ENCODE measurements at regions not wholly inside any gene's neighbourhood (a gene's known extent, or its start where the extent isn't known, plus 50 kb on each side); places are given as distances from the start of the nearest gene placed in this dataset.

DNA sequence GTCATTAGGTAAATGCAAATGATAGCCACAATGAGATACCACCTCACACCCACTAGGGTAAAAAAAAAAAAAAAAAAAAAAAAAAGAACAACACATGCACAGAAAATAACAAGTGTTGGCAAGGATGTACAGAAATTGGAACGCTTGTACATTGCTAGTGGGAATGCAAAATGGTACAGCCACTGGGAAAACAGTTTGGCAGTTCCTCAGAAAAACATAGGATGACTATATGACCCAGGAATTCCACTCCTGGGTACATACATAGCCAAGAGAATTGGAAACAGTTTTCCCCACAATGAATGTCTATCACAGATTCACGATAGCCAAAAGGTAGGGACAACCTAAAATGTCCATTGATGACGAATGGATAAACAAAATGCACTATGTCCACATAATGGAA is 161.3 kb upstream of the MAMLD1 start:
- Histone ChIP-seq H3K36me3 (ENCODE audit: control insufficient read depth, insufficient read depth, low read length) (no peaks in the 10 kb centered on the region), H3K27me3 (ENCODE audit: control insufficient read depth, insufficient read depth, low read length) (no peaks in the 10 kb centered on the region), H3K4me3 (ENCODE audit: low read depth, low read length) (no peak overlapping the region)
- no peak for DNase-seq (ENCODE audit: low read depth)
- TF ChIP-seq, protein P1, sequence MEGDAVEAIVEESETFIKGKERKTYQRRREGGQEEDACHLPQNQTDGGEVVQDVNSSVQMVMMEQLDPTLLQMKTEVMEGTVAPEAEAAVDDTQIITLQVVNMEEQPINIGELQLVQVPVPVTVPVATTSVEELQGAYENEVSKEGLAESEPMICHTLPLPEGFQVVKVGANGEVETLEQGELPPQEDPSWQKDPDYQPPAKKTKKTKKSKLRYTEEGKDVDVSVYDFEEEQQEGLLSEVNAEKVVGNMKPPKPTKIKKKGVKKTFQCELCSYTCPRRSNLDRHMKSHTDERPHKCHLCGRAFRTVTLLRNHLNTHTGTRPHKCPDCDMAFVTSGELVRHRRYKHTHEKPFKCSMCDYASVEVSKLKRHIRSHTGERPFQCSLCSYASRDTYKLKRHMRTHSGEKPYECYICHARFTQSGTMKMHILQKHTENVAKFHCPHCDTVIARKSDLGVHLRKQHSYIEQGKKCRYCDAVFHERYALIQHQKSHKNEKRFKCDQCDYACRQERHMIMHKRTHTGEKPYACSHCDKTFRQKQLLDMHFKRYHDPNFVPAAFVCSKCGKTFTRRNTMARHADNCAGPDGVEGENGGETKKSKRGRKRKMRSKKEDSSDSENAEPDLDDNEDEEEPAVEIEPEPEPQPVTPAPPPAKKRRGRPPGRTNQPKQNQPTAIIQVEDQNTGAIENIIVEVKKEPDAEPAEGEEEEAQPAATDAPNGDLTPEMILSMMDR (IDR thresholded peaks at IDR 0.05; ENCODE audit: insufficient read depth, low read length, poor library complexity, severe bottlenecking): no peak

DNA sequence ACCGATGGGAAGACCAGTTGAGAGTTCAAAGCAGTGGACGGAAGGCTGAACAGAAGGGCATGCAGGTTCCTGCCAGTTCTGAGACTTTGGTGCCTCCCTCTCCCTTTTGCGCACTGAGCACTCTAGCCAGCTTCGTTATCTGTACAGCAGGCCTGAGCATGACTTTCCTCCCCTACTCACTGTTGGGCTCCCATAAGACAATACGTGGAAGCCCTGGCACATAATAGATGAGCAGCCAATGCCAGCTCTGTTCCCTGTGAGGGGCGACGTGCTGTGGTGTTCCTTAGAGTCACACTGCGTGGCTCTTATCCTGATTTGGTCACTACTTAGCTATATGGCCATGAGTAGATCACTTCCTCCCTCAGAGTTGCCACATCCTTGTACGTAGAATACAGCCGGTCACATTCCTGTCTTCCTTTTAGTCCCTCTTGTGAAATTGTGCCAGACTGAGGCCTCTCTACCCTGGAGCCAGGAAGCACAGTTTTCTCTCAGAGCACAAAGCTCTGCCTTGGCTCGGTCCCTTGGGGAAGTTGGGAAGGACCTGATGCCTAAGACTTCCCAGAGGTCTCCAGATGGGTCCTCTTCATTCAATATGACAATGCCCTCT is 160.4 kb upstream of the MAMLD1 start:
- no peak for DNase-seq (ENCODE audit: low read depth)
- H3K4me3 ChIP-seq (ENCODE audit: low read depth, low read length): no peak overlapping the region
- no peaks in the 10 kb centered on the region for H3K36me3 ChIP-seq (ENCODE audit: control insufficient read depth, insufficient read depth, low read length)
- TF ChIP-seq, protein P1 (IDR thresholded peaks at IDR 0.05; ENCODE audit: insufficient read depth, low read length, poor library complexity, severe bottlenecking): no peak
- no peaks in the 10 kb centered on the region for H3K27me3 ChIP-seq (ENCODE audit: control insufficient read depth, insufficient read depth, low read length)

DNA sequence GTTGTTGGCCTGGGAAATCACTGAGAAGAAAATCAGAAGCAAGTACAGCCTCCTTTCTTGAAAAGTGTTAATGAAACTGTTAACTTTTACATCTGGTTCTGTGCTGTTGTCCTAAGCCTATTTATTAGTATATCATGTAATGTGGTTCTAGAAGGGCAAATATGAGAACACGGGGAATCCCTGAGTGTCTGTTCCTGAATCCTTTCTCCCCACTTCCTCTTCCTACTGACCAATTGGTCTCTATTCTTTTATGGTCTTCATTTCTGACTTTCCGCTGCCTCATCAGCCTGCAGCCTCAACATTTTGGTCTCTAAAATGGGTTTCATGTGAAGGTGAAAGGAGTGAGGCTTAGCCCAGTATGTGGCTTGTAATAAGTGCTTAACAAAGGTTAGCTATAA is 159.9 kb upstream of the MAMLD1 start:
- Histone ChIP-seq H3K4me3 (ENCODE audit: low read depth, low read length) (no peak overlapping the region), H3K36me3 (ENCODE audit: control insufficient read depth, insufficient read depth, low read length) (no peaks in the 10 kb centered on the region), H3K27me3 (ENCODE audit: control insufficient read depth, insufficient read depth, low read length) (no peaks in the 10 kb centered on the region)
- TF ChIP-seq, protein P1 (IDR thresholded peaks at IDR 0.05; ENCODE audit: insufficient read depth, low read length, poor library complexity, severe bottlenecking): no peak
- no peak for DNase-seq (ENCODE audit: low read depth)

DNA sequence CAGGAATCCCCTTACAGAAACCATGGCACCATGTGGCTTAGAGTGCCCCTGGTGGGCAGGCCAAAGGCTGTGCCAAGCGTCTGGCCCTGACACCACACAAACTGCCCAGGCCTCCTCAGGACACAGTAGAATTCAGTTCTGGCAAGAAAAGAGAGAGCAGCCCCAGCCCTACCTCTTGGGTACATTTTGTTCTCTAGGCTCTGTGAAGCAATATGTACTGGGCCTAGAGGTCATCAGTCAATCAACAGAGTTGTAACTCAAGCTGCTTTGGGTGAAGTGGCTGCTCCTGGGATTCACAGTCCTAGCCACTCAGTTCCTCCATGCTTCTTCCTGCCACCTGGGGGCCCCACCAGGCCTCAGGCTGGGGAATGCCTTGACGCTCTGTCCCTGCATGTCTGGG is 158.1 kb upstream of the MAMLD1 start:
- DNase-seq (ENCODE audit: low read depth): no peak
- H3K27me3 ChIP-seq (ENCODE audit: control insufficient read depth, insufficient read depth, low read length): no peaks in the 10 kb centered on the region
- H3K36me3 ChIP-seq (ENCODE audit: control insufficient read depth, insufficient read depth, low read length): no peaks in the 10 kb centered on the region
- H3K4me3 ChIP-seq (ENCODE audit: low read depth, low read length): no peak overlapping the region
- TF ChIP-seq, protein P1 (IDR thresholded peaks at IDR 0.05; ENCODE audit: insufficient read depth, low read length, poor library complexity, severe bottlenecking): no peak

DNA sequence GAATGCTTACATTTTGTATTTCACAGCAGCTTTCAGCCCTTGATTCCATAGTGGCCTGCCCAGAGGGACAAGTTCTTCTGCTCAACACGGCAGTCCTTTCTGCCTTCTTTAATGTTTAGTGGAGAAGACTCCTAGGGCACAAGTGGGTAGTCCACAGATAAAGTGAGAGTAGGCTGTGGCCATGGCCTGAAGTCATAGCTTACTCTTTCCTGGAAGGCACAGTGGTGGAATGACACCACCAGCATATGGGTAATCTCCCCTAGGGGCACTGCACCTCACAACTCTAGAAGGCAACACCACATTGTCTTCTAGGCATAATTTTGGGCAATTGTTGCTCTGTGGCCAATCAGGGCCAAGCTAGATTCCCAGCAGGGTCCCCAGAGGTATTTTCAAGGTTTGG is 155.4 kb upstream of the MAMLD1 start:
- TF ChIP-seq, protein P1 (IDR thresholded peaks at IDR 0.05; ENCODE audit: insufficient read depth, low read length, poor library complexity, severe bottlenecking): no peak
- Histone ChIP-seq H3K27me3 (ENCODE audit: control insufficient read depth, insufficient read depth, low read length) (no peaks in the 10 kb centered on the region), H3K36me3 (ENCODE audit: control insufficient read depth, insufficient read depth, low read length) (no peaks in the 10 kb centered on the region), H3K4me3 (ENCODE audit: low read depth, low read length) (no peak overlapping the region)
- DNase-seq (ENCODE audit: low read depth): no peak

DNA sequence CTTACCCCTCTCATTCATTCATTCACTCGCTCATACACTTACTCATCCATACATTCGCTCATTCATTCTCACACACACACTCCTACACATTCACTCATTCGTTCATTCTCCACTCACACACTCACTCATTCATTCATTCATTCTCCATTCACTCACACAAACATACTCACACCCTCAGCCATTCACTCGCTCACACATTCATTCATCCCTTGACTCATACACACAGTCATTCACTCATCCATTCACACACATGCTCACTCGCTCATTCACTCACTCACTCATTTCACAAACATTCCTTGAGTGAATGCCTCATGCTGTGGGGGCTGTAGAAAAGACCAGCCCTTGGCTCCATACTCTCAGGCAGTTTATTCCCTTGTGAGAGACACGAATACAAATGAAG is 151.1 kb upstream of the MAMLD1 start:
- Histone ChIP-seq H3K36me3 (ENCODE audit: control insufficient read depth, insufficient read depth, low read length) (no peaks in the 10 kb centered on the region), H3K4me3 (ENCODE audit: low read depth, low read length) (no peak overlapping the region), H3K27me3 (ENCODE audit: control insufficient read depth, insufficient read depth, low read length) (no peaks in the 10 kb centered on the region)
- DNase-seq (ENCODE audit: low read depth): peak; percentile 2
- TF ChIP-seq, protein P1 (IDR thresholded peaks at IDR 0.05; ENCODE audit: insufficient read depth, low read length, poor library complexity, severe bottlenecking): no peak
